ENCODE measurements at regions not wholly inside any gene's neighbourhood (a gene's known extent, or its start where the extent isn't known, plus 50 kb on each side); places are given as distances from the start of the nearest gene placed in this dataset.

DNA sequence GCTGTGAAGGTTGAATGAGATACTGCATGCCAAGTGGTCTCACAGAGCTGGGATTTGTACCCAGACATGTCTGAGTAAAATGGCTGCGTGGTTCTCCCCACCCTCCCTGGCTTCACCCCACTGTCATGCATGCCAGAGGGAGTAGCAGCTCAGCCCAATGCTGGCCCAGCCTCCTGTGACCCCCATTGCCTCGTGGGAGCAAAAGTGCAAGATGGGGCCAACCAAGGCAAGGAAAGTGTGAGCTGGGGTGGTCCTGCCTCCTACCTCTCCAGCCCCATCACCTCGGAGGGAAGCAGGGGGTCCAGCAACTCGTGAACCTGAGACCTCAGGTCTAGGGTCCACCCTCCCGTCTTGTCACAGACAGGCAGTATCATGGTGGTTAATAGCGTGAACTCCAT lies 209.8 kb upstream of the GRIK3 start:
- TF ChIP-seq, protein P1, sequence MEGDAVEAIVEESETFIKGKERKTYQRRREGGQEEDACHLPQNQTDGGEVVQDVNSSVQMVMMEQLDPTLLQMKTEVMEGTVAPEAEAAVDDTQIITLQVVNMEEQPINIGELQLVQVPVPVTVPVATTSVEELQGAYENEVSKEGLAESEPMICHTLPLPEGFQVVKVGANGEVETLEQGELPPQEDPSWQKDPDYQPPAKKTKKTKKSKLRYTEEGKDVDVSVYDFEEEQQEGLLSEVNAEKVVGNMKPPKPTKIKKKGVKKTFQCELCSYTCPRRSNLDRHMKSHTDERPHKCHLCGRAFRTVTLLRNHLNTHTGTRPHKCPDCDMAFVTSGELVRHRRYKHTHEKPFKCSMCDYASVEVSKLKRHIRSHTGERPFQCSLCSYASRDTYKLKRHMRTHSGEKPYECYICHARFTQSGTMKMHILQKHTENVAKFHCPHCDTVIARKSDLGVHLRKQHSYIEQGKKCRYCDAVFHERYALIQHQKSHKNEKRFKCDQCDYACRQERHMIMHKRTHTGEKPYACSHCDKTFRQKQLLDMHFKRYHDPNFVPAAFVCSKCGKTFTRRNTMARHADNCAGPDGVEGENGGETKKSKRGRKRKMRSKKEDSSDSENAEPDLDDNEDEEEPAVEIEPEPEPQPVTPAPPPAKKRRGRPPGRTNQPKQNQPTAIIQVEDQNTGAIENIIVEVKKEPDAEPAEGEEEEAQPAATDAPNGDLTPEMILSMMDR (IDR thresholded peaks at IDR 0.05; ENCODE audit: insufficient read depth, low read length, poor library complexity, severe bottlenecking), result no peak
- TF ChIP-seq EZH2phosphoT487 (conservative IDR thresholded peaks at IDR 0.05; ENCODE audit: low read length), result no peak

Data from SU-DHL-6 (cell line).